ENCODE measurements at regions not wholly inside any gene's neighbourhood (a gene's known extent, or its start where the extent isn't known, plus 50 kb on each side); places are given as distances from the start of the nearest gene placed in this dataset.
"Not testable (repeated sequence)": the region's sequence is repeated elsewhere in the genome, so short reads cannot be mapped to it uniquely, and the experiment has no call there.

GRCh38 chr14:105774001-105774400 is 247.6 kb downstream of the TMEM121 start:
- Histone ChIP-seq H3K36me3 (ENCODE audit: control insufficient read depth, low read length) (no peaks in the 10 kb centered on the region), H3K4me1 (ENCODE audit: control insufficient read depth, low read length) (no peaks in the 10 kb centered on the region), H3K4me3 (ENCODE audit: low read length) (no peak overlapping the region), H4K20me1 (ENCODE audit: control insufficient read depth, insufficient read depth, low read depth, low read length) (no peaks in the 10 kb centered on the region), H3K27me3 (ENCODE audit: control insufficient read depth, low read length) (no peaks in the 10 kb centered on the region), H3K9me2 (replicated peaks; ENCODE audit: control insufficient read depth, low read length) (no peaks in the 10 kb centered on the region), H3K4me2 (ENCODE audit: low read length) (no peak overlapping the region), H3F3A (ENCODE audit: control insufficient read depth, insufficient read depth) (no peaks in the 10 kb centered on the region), H3K9me3 (ENCODE audit: control insufficient read depth, insufficient read depth, low read length) (no peaks in the 10 kb centered on the region), H3K27ac (ENCODE audit: low read depth, low read length) (no peak overlapping the region), H3K79me2 (ENCODE audit: control insufficient read depth, low read length) (no peaks in the 10 kb centered on the region)
- no peak for TF ChIP-seq CTCF (IDR thresholded peaks at IDR 0.05; ENCODE audit: low read depth, low read length, poor library complexity, severe bottlenecking)
- no peak for TF ChIP-seq EZH2phosphoT487 (IDR thresholded peaks at IDR 0.05; ENCODE audit: borderline replicate concordance, low read length)

- H3K4me1 ChIP-seq (ENCODE audit: control insufficient read depth, low read length); H3K4me3 ChIP-seq (ENCODE audit: low read length); H4K20me1 ChIP-seq (ENCODE audit: control insufficient read depth, insufficient read depth, low read depth, low read length); H3F3A ChIP-seq (ENCODE audit: control insufficient read depth, insufficient read depth); H3K27me3 ChIP-seq (ENCODE audit: control insufficient read depth, low read length); H3K79me2 ChIP-seq (ENCODE audit: control insufficient read depth, low read length); H3K4me2 ChIP-seq (ENCODE audit: low read length); H3K9me2 ChIP-seq (replicated peaks; ENCODE audit: control insufficient read depth, low read length); H3K27ac ChIP-seq (ENCODE audit: low read depth, low read length); H3K36me3 ChIP-seq (ENCODE audit: control insufficient read depth, low read length); H3K9me3 ChIP-seq (ENCODE audit: control insufficient read depth, insufficient read depth, low read length): not testable (repeated sequence)
Measured at GRCh38 chr14:105774585-105775348, 248.4 kb downstream of the TMEM121 start.

DNA sequence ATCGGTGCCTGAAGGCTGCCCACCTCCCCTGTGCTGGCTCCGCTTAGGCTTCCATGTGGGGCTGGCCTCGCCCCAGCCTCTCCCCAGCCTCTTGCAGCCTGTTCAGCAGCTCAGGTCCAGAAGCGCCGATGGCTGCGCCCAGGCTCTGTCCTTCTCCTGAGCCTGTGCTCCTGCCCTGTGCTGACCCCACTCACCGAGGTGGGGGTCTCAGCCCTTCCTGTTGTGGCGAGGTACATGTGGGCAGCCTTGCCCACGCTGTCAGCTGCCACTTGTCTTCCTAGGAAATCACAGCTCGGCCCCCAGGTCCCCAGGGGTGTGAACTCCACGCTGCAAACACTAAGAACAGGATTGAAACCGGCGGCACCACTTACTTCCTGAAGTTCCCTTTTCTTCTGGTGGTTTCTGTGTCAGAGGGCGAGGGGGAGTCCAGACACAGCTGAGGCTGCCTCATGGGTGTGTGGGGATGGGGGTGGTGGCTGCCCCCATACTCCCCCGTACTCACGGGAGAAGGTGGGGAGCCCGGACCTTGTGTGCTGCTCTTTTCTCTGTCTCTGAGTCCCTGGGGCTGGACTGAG is 249.1 kb downstream of the TMEM121 start:
- H3F3A ChIP-seq (ENCODE audit: control insufficient read depth, insufficient read depth); H3K79me2 ChIP-seq (ENCODE audit: control insufficient read depth, low read length); H3K27me3 ChIP-seq (ENCODE audit: control insufficient read depth, low read length); H3K36me3 ChIP-seq (ENCODE audit: control insufficient read depth, low read length); H3K27ac ChIP-seq (ENCODE audit: low read depth, low read length); H3K9me2 ChIP-seq (replicated peaks; ENCODE audit: control insufficient read depth, low read length); H3K9me3 ChIP-seq (ENCODE audit: control insufficient read depth, insufficient read depth, low read length); H3K4me1 ChIP-seq (ENCODE audit: control insufficient read depth, low read length); H3K4me3 ChIP-seq (ENCODE audit: low read length); H3K4me2 ChIP-seq (ENCODE audit: low read length); H4K20me1 ChIP-seq (ENCODE audit: control insufficient read depth, insufficient read depth, low read depth, low read length): not testable (repeated sequence)

GRCh38 chr14:105776112-105776511 is 249.7 kb downstream of the TMEM121 start:
- not testable (repeated sequence) for H3K9me3 ChIP-seq (ENCODE audit: control insufficient read depth, insufficient read depth, low read length); H3K79me2 ChIP-seq (ENCODE audit: control insufficient read depth, low read length); H3K4me2 ChIP-seq (ENCODE audit: low read length); H3K4me1 ChIP-seq (ENCODE audit: control insufficient read depth, low read length); H3K27ac ChIP-seq (ENCODE audit: low read depth, low read length); H3K9me2 ChIP-seq (replicated peaks; ENCODE audit: control insufficient read depth, low read length); H3K27me3 ChIP-seq (ENCODE audit: control insufficient read depth, low read length); H3F3A ChIP-seq (ENCODE audit: control insufficient read depth, insufficient read depth); H3K36me3 ChIP-seq (ENCODE audit: control insufficient read depth, low read length); H4K20me1 ChIP-seq (ENCODE audit: control insufficient read depth, insufficient read depth, low read depth, low read length); H3K4me3 ChIP-seq (ENCODE audit: low read length)

GRCh38 chr14:105776924-105777323 is 250.5 kb downstream of the TMEM121 start:
- H4K20me1 ChIP-seq (ENCODE audit: control insufficient read depth, insufficient read depth, low read depth, low read length): no peaks in the 10 kb centered on the region
- H3K9me3 ChIP-seq (ENCODE audit: control insufficient read depth, insufficient read depth, low read length): no peaks in the 10 kb centered on the region
- TF ChIP-seq EZH2phosphoT487 (IDR thresholded peaks at IDR 0.05; ENCODE audit: borderline replicate concordance, low read length) (no peak), CTCF (IDR thresholded peaks at IDR 0.05; ENCODE audit: low read depth, low read length, poor library complexity, severe bottlenecking) (no peak)

More at GRCh38 chr14:105776924-105777323, 250.5 kb downstream of the TMEM121 start:
- no peak overlapping the region for H3K27ac ChIP-seq (ENCODE audit: low read depth, low read length)
- H3K4me1 ChIP-seq (ENCODE audit: control insufficient read depth, low read length): no peaks in the 10 kb centered on the region
- H3K4me3 ChIP-seq (ENCODE audit: low read length): no peak overlapping the region
- H3K79me2 ChIP-seq (ENCODE audit: control insufficient read depth, low read length): no peaks in the 10 kb centered on the region
- H3F3A ChIP-seq (ENCODE audit: control insufficient read depth, insufficient read depth): no peaks in the 10 kb centered on the region
- no peak overlapping the region for H3K4me2 ChIP-seq (ENCODE audit: low read length)
- H3K9me2 ChIP-seq (replicated peaks; ENCODE audit: control insufficient read depth, low read length): no peaks in the 10 kb centered on the region
- no peaks in the 10 kb centered on the region for H3K36me3 ChIP-seq (ENCODE audit: control insufficient read depth, low read length)
- H3K27me3 ChIP-seq (ENCODE audit: control insufficient read depth, low read length): no peaks in the 10 kb centered on the region

All from DOHH2 (cell line).